IPS DF 19.7 (cell line): ENCODE measurements at regions not wholly inside any gene's neighbourhood (a gene's known extent, or its start where the extent isn't known, plus 50 kb on each side); places are given as distances from the start of the nearest gene placed in this dataset.

Experiments used
- DNase-seq: peaks from one replicate; pipeline ENCODE4 v3.0.0-alpha.2; 2013; ENCODE audit warnings: low read depth, low spot score

DNA sequence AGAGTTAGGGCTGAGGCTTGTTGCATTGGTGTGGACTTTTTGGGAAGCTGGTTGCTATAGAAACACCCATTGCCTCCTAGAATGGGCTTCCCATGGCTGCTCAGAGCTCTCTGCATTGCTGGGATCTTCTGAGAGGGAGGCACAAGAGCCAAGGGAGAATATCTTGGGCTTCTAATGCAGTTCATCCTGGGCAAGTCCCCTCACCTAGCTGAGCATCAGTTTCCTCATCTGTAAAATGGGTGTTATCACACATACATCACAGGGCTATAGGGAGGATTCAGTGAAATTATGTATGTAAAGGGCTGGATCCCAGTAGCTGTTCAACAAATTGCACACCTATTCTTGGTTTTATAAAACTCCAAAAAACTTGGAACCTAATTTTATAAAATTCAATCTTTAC is 106.1 kb upstream of the ALDH1B1 start:
- no peak for DNase-seq

DNA sequence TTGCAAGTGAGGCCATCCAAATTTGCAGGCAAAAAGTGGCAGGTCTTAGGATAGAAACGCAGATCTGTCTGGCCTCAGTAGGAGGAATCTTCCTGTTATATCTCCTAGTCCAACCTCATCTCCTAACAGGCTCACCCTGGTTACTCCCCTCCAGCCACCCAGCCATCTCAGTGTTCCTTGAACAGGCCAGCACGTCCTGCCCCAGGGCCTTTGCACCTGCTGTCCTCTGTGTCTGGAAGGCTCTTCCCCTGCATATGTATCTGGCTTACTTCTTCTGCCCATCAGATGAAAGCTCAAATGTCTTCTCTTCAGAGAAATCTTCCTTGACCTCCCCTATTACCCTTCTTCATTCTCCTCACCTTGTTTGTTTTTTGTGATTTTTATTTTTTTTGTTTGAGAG is 107.3 kb upstream of the ALDH1B1 start:
- DNase-seq: no peak

- DNase-seq: no peak
Observed at GRCh38 chr9:38284588-38285051, 107.9 kb upstream of the ALDH1B1 start.

DNA sequence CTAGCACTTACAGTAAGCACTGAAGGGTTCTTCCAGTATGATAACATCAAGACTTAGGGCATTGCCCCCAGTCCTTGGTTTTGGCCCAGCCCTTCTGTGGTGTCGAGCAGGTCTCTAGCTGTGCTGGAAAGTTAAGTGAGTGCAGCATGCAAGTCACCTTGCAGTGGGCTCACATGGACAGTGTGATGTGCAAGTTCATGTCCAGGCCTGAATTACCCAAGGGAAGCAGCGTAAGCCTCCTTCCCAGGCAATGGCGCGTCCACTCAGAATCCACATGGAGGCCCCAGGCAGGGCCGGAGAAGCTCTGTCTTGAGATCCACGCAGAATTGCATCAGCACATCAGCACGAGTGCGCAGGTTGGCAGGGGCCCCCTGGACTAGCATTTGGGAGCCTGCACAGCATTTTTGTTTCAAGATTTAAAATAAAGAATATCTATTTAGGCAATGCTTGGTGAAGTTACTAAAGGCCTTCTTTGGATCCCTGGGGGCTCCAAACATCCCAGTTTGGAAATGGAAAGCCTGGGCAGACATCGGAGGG is 108.4 kb upstream of the ALDH1B1 start:
- DNase-seq: no peak

- no peak for DNase-seq
Observed at GRCh38 chr9:38282756-38283155, 109.7 kb upstream of the ALDH1B1 start.

DNA sequence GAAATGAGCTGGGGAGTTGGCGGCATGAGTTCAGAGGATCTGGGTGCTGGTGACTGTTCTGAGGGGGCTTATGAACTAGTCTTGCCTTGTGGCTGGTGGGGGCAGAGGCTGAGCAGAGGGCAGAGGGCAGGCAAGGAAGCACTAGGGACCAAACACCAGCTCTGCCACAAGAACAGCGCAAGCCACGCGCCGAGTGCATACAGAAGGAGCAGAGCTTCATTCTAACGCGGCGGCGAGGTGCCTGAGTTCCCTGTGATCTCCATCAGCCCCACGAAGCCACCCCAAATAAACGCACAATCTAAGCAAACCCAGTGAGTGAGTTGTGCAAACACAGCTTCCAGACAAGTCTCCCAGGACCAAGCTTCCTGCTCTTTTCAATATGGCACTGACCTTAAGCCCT is 110.6 kb upstream of the ALDH1B1 start:
- no peak for DNase-seq

GRCh38 chr9:38281196-38281595 is 111.3 kb upstream of the ALDH1B1 start:
- DNase-seq: no peak

- DNase-seq: no peak
Observed at GRCh38 chr9:38280251-38280800, 112.2 kb upstream of the ALDH1B1 start.

- DNase-seq: no peak
Observed at GRCh38 chr9:38278931-38279679, 113.4 kb upstream of the ALDH1B1 start.

DNA sequence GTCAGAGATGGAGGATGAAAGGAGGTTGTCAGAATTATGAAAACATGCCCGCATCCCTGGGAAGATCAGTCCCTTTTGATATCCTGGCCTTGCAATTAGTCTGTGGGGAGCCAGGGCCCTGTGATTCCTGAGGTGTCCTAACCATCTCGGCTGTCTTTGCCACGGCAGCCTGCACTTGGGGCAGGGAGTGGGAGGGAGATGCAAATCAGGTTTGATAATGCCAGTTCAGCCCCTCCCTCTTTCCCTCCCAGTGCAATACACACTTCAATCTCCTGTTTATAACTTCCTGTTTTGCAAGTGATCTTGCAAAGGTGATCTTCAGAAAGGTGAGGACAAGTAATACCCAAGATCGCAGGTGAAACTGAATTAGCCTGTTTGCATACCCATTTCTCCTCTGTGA is 114.0 kb upstream of the ALDH1B1 start:
- no peak for DNase-seq

GRCh38 chr9:38277601-38278200 is 114.8 kb upstream of the ALDH1B1 start:
- no peak for DNase-seq

DNA sequence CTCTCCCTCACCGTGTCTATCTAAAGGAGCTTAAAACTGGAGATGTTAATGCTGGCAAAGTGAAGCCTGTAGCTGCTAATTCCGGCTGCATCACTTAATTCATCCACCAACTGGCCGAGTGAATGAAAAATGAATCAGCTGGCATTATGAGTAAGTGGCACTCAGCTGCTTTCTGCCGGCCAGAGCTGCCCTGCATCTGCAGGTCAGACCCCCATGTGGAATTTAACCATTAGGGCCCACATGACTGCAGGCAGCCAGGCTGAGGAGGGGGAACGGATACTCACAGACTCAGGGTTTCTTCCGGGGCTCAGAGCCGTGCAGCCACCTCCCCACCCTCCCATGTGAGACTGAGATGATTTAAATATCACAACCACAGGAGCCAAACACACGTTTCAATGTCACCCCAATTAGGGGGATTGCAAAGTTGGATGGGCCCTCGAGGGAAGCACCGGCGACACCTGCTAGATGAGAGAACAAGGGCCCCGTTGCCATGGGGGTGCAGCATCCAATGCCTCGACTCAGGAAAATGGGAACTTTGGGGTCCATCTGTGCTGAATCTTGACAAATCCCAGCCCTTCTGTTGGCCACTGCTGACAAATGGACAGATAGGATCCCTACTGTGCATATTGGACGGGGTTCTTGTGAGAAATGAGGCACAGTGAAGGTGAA is 115.6 kb upstream of the ALDH1B1 start:
- DNase-seq: no peak

DNA sequence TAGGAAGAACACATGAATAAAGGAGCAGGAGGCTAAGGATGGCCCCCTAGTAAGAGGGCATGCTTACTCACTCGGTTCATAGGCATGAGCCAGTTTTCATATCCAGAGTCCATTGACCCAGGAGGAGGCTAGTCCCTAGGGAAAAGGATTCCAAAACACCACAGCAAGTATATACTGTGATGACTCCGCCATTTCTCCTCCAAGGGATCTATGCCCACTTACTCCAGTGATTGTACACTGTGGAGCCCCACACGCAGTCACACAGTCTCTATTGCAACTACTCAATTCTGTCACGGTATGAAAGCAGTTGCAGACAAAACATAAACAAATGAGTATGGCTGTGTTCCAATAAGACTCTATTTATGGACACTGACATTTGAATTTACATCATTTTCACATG is 117.7 kb upstream of the ALDH1B1 start:
- DNase-seq: no peak

DNA sequence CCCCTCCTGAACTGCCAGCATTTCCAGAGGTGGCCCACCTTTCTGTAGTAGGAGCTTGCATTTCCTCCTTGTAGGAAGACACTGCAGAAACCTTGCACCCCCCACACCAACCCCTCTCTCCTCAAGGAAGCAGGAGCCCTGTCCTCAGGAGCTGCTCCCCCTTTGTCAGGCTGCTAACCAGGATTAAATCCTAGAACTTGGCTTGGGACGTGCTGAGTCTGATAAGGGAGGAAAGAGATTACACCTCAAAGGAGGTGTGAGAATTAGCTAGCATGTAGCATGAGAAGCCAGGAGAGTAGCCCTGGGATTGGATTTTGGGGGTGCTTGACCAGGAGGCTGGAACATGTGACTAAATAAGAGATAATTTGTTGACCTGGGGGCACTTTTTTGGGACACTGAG is 119.8 kb upstream of the ALDH1B1 start:
- DNase-seq: no peak

DNA sequence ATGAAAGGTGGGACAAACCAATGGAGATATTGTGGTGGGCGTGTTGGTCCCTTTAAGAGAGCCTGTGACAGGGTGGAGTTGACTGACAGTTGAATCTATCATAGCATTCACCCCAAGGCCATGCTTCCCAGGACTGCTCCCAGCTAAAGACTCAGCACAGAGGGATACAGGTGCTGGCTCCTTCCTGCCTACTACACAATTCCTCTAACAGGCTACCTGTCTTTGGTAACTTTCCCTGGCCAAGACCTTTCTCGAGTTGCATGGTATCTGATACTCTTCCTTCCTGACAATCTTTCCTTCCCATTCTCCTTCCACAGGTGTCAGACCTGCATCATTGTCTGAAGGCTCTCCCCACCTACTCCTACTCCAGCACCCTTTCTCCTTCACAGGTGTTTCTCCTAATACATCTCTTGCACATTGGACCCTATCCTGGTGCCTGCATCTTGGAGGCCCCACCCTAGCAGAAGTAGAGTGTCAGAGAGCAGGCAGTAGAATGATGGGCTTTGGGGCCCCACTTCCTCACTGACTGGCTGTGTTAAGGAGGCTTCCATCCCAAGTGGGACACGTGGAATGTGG is 120.7 kb upstream of the ALDH1B1 start:
- no peak for DNase-seq

DNA sequence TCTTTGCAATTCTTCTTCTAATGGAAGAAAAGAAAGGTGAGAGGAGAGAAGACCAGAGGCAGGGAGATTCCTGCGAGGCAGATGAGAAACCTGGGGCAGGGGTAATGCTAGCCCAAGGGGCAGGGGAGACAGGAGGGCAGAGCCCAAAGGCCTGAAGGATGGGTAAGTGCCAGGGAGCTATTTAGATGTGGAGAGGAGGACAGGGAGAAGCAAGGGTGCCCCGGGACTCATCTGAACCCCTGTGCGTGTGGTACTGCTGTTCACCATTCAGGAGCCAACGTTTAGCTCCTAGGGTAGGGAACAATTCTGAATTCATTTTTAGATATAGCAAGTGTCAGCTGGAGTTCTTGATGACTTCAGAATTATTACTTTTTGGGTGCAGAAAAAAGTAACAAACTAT is 122.7 kb upstream of the ALDH1B1 start:
- no peak for DNase-seq

GRCh38 chr9:38263532-38263931 is 129.0 kb upstream of the ALDH1B1 start:
- no peak for DNase-seq

DNA sequence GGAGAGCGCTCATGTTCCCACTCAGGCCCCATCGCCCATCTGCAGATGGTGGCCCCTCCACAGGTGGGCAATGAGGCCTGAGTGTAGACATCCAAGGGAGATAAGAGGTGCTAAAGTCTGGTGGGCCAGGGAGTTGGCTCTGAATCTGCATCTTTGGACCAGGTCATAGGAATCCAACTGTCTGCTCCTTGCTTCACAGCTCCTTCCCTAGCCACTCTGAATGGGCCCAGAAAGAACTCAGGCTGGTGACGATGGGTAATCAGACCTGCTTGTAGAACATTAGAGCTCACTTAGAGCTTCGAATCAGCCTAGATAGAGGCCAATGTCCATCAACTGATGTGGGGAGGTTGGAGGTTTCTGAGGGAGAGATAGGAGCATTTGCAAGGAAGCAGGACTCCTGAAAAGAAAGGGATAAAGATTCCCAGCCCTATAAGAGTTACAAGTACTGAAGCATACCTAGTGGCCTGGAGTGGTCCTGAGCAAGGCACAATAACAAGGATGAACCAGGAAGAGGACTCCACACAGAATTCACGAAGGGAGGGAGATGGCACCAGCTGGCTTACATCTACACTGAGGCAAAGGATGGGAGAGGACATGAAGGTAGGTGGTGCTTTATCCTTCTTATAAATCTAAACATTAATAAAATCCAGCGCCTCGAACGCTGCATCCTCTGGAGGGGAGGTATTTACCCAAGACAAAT is 132.8 kb upstream of the ALDH1B1 start:
- no peak for DNase-seq

GRCh38 chr9:38259056-38259455 is 133.4 kb upstream of the ALDH1B1 start:
- DNase-seq: no peak

DNA sequence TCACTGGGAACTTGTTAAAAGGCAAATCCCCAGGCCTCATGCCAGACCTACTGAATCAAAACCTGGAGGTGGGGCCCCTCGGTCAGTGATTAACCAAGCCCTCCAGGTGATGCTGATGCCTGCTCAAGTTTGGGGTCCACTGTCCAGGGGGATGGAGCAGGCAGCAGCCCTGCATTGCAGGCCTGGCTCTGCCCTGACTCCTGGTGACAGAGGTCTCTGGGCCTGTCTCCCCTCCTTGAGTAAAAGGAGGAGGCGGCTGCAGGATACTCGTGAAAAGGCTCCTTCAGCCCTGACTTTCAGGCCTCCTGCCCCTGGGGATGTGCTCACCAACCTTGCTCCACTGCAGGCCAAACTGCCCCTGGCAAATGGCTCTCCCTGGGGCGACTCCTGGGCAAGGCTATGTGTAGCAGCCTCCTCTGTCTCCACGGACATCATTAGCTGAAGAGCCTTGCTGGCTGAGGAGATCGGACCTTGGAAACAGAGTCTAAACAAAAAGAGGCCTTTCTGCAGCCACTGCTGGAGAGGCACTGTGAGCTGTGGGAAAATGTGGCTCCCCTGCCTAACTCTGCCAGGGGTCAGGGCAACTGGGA is 134.8 kb upstream of the ALDH1B1 start:
- no peak for DNase-seq

DNA sequence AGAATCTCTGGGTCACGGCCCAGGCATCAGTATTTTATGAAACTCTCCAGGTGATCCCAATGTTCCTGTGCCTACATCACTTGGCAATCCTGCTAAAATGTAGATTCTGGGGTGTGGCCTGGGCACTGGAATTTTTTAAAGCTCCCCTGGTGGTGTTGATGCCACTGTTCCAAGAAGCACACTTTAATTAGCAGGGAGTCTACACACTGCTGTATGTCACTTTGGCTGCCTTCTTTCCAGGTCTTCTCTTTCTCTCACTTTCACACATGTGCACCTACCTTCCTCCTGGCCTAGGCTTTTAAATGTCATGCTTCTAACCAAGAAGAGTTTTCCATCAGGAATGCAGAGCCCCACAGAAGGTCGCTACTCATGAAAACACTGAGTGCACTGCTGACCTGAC is 136.0 kb upstream of the ALDH1B1 start:
- no peak for DNase-seq
